ENCODE measurements at regions not wholly inside any gene's neighbourhood (a gene's known extent, or its start where the extent isn't known, plus 50 kb on each side); places are given as distances from the start of the nearest gene placed in this dataset.

- H3K9me3 ChIP-seq (ENCODE audit: insufficient read depth, low read depth, low read length), result no peaks in the 10 kb centered on the region
- H3K36me3 ChIP-seq (ENCODE audit: control insufficient read depth in 1 of 2, insufficient read depth in 2 of 2, low read length in 2 of 2), result no peaks in the 10 kb centered on the region
- no peak overlapping the region for H3K4ac ChIP-seq (ENCODE audit: low read depth, low read length)
- H3K23ac ChIP-seq (ENCODE audit: low read length), result no peak overlapping the region
- H2AK5ac ChIP-seq (ENCODE audit: low read length), result no peak overlapping the region
- H2BK5ac ChIP-seq (ENCODE audit: low read depth, low read length, poor library complexity), result no peak overlapping the region
- no peaks in the 10 kb centered on the region for H3K79me2 ChIP-seq (ENCODE audit: control insufficient read depth, insufficient read depth, low read length, poor library complexity)
- no peaks in the 10 kb centered on the region for H3K27me3 ChIP-seq (ENCODE audit: insufficient read depth, low read length)
- no peak for DNase-seq
- no peaks in the 10 kb centered on the region for H3K79me1 ChIP-seq (ENCODE audit: low read length)
- H3K4me1 ChIP-seq (ENCODE audit: control insufficient read depth in 1 of 2, insufficient read depth in 2 of 2, low read length in 2 of 2), result no peaks in the 10 kb centered on the region
- no peak overlapping the region for H3K14ac ChIP-seq (ENCODE audit: low read length)
- H2BK12ac ChIP-seq (ENCODE audit: low read length), result no peak overlapping the region
- H3K4me2 ChIP-seq (ENCODE audit: low read length), result no peak overlapping the region
- H4K12ac ChIP-seq (ENCODE audit: low read depth, low read length), result no peak overlapping the region
- no peak overlapping the region for H2AFZ ChIP-seq (ENCODE audit: insufficient read depth, low read length, poor library complexity)
- no peak overlapping the region for H2BK120ac ChIP-seq (ENCODE audit: insufficient read depth, low read length, poor library complexity)
- H3K9ac ChIP-seq (ENCODE audit: low read length), result no peak overlapping the region
- no CpG with 5 or more reads among the region's 1 CpG for WGBS (ENCODE audit: extremely low coverage, insufficient coverage, insufficient read length)
- no peak overlapping the region for H4K91ac ChIP-seq (ENCODE audit: low read depth, low read length)
- no peak overlapping the region for H3K18ac ChIP-seq (ENCODE audit: low read length)
- H3K27ac ChIP-seq (ENCODE audit: low read depth, low read length), result no peak overlapping the region
- H3K4me3 ChIP-seq (ENCODE audit: low read depth, low read length), result no peak overlapping the region
- H4K8ac ChIP-seq (ENCODE audit: low read depth, low read length), result no peak overlapping the region
Observed at GRCh38 chr14:53606203-53606602, 350.4 kb downstream of the BMP4 start.

GRCh38 chr14:53605562-53605961 is 351.1 kb downstream of the BMP4 start:
- Histone ChIP-seq H3K79me2 (ENCODE audit: control insufficient read depth, insufficient read depth, low read length, poor library complexity) (no peaks in the 10 kb centered on the region), H3K4me3 (ENCODE audit: low read depth, low read length) (no peak overlapping the region), H2BK12ac (ENCODE audit: low read length) (no peak overlapping the region), H3K36me3 (ENCODE audit: control insufficient read depth in 1 of 2, insufficient read depth in 2 of 2, low read length in 2 of 2) (no peaks in the 10 kb centered on the region), H3K4me2 (ENCODE audit: low read length) (no peak overlapping the region), H3K9me3 (ENCODE audit: insufficient read depth, low read depth, low read length) (no peaks in the 10 kb centered on the region), H3K14ac (ENCODE audit: low read length) (no peak overlapping the region), H3K27ac (ENCODE audit: low read depth, low read length) (no peak overlapping the region), H2BK120ac (ENCODE audit: insufficient read depth, low read length, poor library complexity) (no peak overlapping the region), H2AFZ (ENCODE audit: insufficient read depth, low read length, poor library complexity) (no peak overlapping the region), H3K18ac (ENCODE audit: low read length) (no peak overlapping the region), H4K91ac (ENCODE audit: low read depth, low read length) (no peak overlapping the region), H4K12ac (ENCODE audit: low read depth, low read length) (no peak overlapping the region), H3K9ac (ENCODE audit: low read length) (no peak overlapping the region), H3K79me1 (ENCODE audit: low read length) (no peaks in the 10 kb centered on the region), H2BK5ac (ENCODE audit: low read depth, low read length, poor library complexity) (no peak overlapping the region), H3K4ac (ENCODE audit: low read depth, low read length) (no peak overlapping the region), H4K8ac (ENCODE audit: low read depth, low read length) (no peak overlapping the region), H3K4me1 (ENCODE audit: control insufficient read depth in 1 of 2, insufficient read depth in 2 of 2, low read length in 2 of 2) (no peaks in the 10 kb centered on the region), H3K23ac (ENCODE audit: low read length) (no peak overlapping the region), H3K27me3 (ENCODE audit: insufficient read depth, low read length) (no peaks in the 10 kb centered on the region), H2AK5ac (ENCODE audit: low read length) (no peak overlapping the region)
- DNase-seq, result no peak

- Histone ChIP-seq H3K27ac (ENCODE audit: low read depth, low read length) (no peak overlapping the region), H4K8ac (ENCODE audit: low read depth, low read length) (no peak overlapping the region), H3K36me3 (ENCODE audit: control insufficient read depth in 1 of 2, insufficient read depth in 2 of 2, low read length in 2 of 2) (no peaks in the 10 kb centered on the region), H3K27me3 (ENCODE audit: insufficient read depth, low read length) (no peaks in the 10 kb centered on the region), H4K91ac (ENCODE audit: low read depth, low read length) (no peak overlapping the region), H3K23ac (ENCODE audit: low read length) (no peak overlapping the region), H3K4me2 (ENCODE audit: low read length) (no peak overlapping the region), H2AFZ (ENCODE audit: insufficient read depth, low read length, poor library complexity) (no peak overlapping the region), H3K4me1 (ENCODE audit: control insufficient read depth in 1 of 2, insufficient read depth in 2 of 2, low read length in 2 of 2) (peaks cover 0 to 5% of the 10 kb centered on the region in 2 experiments), H3K14ac (ENCODE audit: low read length) (no peak overlapping the region), H3K79me1 (ENCODE audit: low read length) (no peaks in the 10 kb centered on the region), H3K18ac (ENCODE audit: low read length) (no peak overlapping the region), H3K4ac (ENCODE audit: low read depth, low read length) (no peak overlapping the region), H3K4me3 (ENCODE audit: low read depth, low read length) (no peak overlapping the region), H2BK120ac (ENCODE audit: insufficient read depth, low read length, poor library complexity) (no peak overlapping the region), H3K79me2 (ENCODE audit: control insufficient read depth, insufficient read depth, low read length, poor library complexity) (no peaks in the 10 kb centered on the region), H3K9ac (ENCODE audit: low read length) (no peak overlapping the region), H2BK12ac (ENCODE audit: low read length) (no peak overlapping the region), H2AK5ac (ENCODE audit: low read length) (no peak overlapping the region), H2BK5ac (ENCODE audit: low read depth, low read length, poor library complexity) (no peak overlapping the region), H3K9me3 (ENCODE audit: insufficient read depth, low read depth, low read length) (no peaks in the 10 kb centered on the region), H4K12ac (ENCODE audit: low read depth, low read length) (no peak overlapping the region)
- DNase-seq, result no peak
- no CpG with 5 or more reads among the region's 5 CpGs for WGBS (ENCODE audit: extremely low coverage, insufficient coverage, insufficient read length)
Observed at GRCh38 chr14:53603994-53604393, 352.6 kb downstream of the BMP4 start.

GRCh38 chr14:53601409-53601808 is 355.2 kb downstream of the BMP4 start:
- Histone ChIP-seq H3K9ac (ENCODE audit: low read length) (no peak overlapping the region), H3K27ac (ENCODE audit: low read depth, low read length) (no peak overlapping the region), H3K4ac (ENCODE audit: low read depth, low read length) (no peak overlapping the region), H3K23ac (ENCODE audit: low read length) (no peak overlapping the region), H3K14ac (ENCODE audit: low read length) (no peak overlapping the region), H2BK5ac (ENCODE audit: low read depth, low read length, poor library complexity) (no peak overlapping the region), H4K8ac (ENCODE audit: low read depth, low read length) (no peak overlapping the region), H4K91ac (ENCODE audit: low read depth, low read length) (no peak overlapping the region), H3K4me1 (ENCODE audit: control insufficient read depth in 1 of 2, insufficient read depth in 2 of 2, low read length in 2 of 2) (peaks cover 0 to 6% of the 10 kb centered on the region in 2 experiments), H3K9me3 (ENCODE audit: insufficient read depth, low read depth, low read length) (no peaks in the 10 kb centered on the region), H2BK12ac (ENCODE audit: low read length) (no peak overlapping the region), H3K79me1 (ENCODE audit: low read length) (no peaks in the 10 kb centered on the region), H2BK120ac (ENCODE audit: insufficient read depth, low read length, poor library complexity) (no peak overlapping the region), H2AFZ (ENCODE audit: insufficient read depth, low read length, poor library complexity) (no peak overlapping the region), H2AK5ac (ENCODE audit: low read length) (no peak overlapping the region), H3K18ac (ENCODE audit: low read length) (no peak overlapping the region), H3K36me3 (ENCODE audit: control insufficient read depth in 1 of 2, insufficient read depth in 2 of 2, low read length in 2 of 2) (no peaks in the 10 kb centered on the region), H3K27me3 (ENCODE audit: insufficient read depth, low read length) (no peaks in the 10 kb centered on the region), H4K12ac (ENCODE audit: low read depth, low read length) (no peak overlapping the region), H3K4me2 (ENCODE audit: low read length) (no peak overlapping the region), H3K79me2 (ENCODE audit: control insufficient read depth, insufficient read depth, low read length, poor library complexity) (no peaks in the 10 kb centered on the region), H3K4me3 (ENCODE audit: low read depth, low read length) (no peak overlapping the region)
- no CpG with 5 or more reads among the region's 1 CpG for WGBS (ENCODE audit: extremely low coverage, insufficient coverage, insufficient read length)
- no peak for DNase-seq
